Pancreas (tissue), 10 donors: ENCODE measurements at regions not wholly inside any gene's neighbourhood (a gene's known extent, or its start where the extent isn't known, plus 50 kb on each side); places are given as distances from the start of the nearest gene placed in this dataset.
"Not testable (repeated sequence)": the region's sequence is repeated elsewhere in the genome, so short reads cannot be mapped to it uniquely, and the experiment has no call there.

Source experiments
- ATAC-seq, 4 donors: fragments of 200-7000 bp; cut with Tn5 transposase; one replicate each; pipeline versions ENCODE4 v1.8.0 to v1.9.1; 2020; ENCODE audit warnings: mild to moderate bottlenecking in 4 of 4, moderate library complexity in 4 of 4
- DNase-seq, 6 donors: peaks; one replicate each; pipeline ENCODE4 v3.0.0-alpha.2; 2020
- FAIRE-seq: peaks from 2 replicates; lab custom pipeline; 2012; peaks lifted over from hg19 to GRCh38; lab: Jason Lieb, UNC
- H3K27ac ChIP-seq, 4 donors: fragments of 200-600 bp; sonication (generic); 1 replicate in 3 of 4; 2 replicates in 1 of 4; pipeline versions ENCODE4 v1.5.0 to v1.8.0; 2020
- H3K27me3 ChIP-seq, 4 donors: fragments of 200-600 bp; one replicate each; pipeline ENCODE4 v1.8.0; 2021
- H3K36me3 ChIP-seq, 3 donors: fragments of 200-600 bp; sonication (generic) in 1 of 3; one replicate each; pipeline versions ENCODE4 v1.5.0 to v1.8.0; 2020 to 2021
- H3K4me1 ChIP-seq, 3 donors: fragments of 200-600 bp; one replicate each; pipeline ENCODE4 v1.8.0; 2021
- H3K4me3 ChIP-seq, 4 donors: fragments of 200-600 bp; sonication (generic) in 2 of 4; one replicate each; pipeline versions ENCODE4 v1.5.0 to v1.8.0; 2020 to 2021
- H3K9me3 ChIP-seq, 4 donors: fragments of 200-600 bp; one replicate each; pipeline ENCODE4 v1.8.0; 2021
- WGBS, 2 donors: extraction: QIAGEN DNeasy Blood & Tissue Kit; methylation state at CpG; one replicate each; pipeline ENCODE4 v1.1.7; 2013; 5-methylcytosine and 5-hydroxymethylcytosine counted together
- intact Hi-C, 3 donors: fragments of 100-400 bp; cut with DNase I; formaldehyde crosslinking; loops; one replicate each; pipeline versions ENCODE4 v1.11.1 to v1.14.2; 2022
- TF ChIP-seq, protein P1 (sequence below), 4 donors: fragments of 200-600 bp; sonication (generic) in 3 of 4; IDR thresholded peaks; one replicate each; pipeline versions ENCODE4 v1.5.0 to v1.8.0; 2021; ENCODE audit warnings: antibody characterized with exemption in 4 of 4
- donor health status: healthy with polysubstance abuse.
- donor health status: DM: no; HTN: no; CAD: no; lungs with moderate emphysema.
- donor health status: DM: no; HTN: no; CAD: no.
- donor health status: control.
- donor health status: control.
- donor health status: Bipolar disorder and iron deficiency.
- donor health status: DM: yes; HTN: yes; CAD: no.
- donor health status: DM: no; HTN: no; CAD: no.
- donor health status: DM: no; HTN: no; CAD: no.
- donor health status: DM: yes; HTN: yes; CAD: no.

DNA sequence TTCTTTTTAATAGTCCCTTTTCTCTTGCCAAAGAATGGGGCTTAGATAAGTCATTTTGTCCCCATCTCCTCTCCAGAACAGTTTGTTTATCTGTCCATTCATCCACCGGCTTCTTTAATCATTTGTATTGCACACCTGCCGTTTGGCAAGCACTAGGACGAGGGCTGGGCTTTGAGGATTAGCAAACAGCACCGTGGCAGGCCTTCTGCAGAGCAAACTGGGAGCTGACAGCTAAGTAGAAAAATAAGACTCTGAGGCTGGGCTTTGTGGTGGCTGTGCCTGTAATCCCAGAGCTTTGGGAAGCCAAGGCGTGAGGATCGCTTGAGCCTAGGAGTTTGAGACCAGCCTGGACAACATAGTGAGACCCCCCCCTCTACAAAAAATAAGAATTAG is 214.2 kb upstream of the ZNF469 start:
- H3K27ac ChIP-seq, H3K4me3 ChIP-seq, H3K36me3 ChIP-seq, H3K9me3 ChIP-seq, intact Hi-C loops, H3K4me1 ChIP-seq, FAIRE-seq, H3K27me3 ChIP-seq: not testable (repeated sequence)
- WGBS, 2 donors: 15 to 18% methylated on average over 6 of the region's 6 CpGs
- ATAC-seq: peak; percentile 65 to 90 (median 82)
- peak in 5 of 6 donors; percentile 28 to 49 (median 31) for DNase-seq

DNA sequence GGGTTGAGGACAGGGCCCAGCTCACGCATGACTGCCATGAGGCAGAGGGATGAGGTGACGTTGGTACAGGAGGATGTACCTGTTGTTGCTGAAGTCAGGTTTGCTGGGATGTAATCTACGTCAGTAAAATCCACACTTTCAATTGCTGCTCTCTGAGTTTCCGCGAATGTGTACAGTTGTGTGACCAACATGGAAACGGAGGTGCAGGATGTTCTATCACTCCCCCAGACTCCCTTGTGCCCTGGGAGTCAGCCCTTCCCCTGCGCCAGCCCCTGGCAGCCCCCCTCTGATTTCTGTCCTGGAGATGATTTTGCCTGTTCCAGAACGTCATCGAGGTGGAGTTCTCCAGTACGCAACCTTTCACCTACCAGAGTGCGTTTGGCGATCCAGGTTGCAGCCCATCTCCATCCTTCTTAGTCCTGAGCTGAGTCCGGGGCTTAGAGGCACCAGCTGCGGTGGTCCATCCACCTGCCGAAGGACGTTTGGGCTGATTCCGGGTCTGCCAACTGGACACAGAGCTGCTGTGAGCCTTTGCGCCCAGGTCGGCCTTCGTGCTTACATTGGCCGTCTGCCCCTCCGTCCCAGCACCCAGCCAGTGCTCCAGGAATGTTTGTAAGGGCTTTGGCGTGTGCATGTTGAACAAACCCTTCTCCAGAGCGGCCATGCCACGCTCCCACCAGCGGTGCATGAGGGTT is 213.5 kb upstream of the ZNF469 start:
- not testable (repeated sequence) for DNase-seq

DNA sequence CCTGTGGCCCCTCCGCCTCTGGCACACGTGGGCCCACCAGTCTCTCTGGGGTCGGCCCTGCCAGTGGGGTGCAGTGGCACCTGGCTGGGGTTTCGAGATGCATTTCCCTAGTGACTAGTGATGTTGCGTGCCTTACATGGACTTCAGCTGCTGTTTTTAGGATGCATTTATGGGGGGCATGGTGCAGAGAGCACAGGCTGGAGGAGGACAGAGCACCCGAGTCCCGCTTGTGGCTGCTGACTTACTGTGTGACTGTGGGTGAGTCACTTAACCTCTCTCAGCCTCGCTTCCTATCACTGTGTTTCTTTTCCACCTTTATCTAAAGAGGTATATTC is 213.0 kb upstream of the ZNF469 start:
- ATAC-seq, intact Hi-C loops, H3K4me1 ChIP-seq, H3K4me3 ChIP-seq, FAIRE-seq, H3K27me3 ChIP-seq, H3K9me3 ChIP-seq, H3K27ac ChIP-seq, H3K36me3 ChIP-seq: not testable (repeated sequence)
- WGBS, 2 donors: 79 to 86% methylated on average over 8 of the region's 8 CpGs
- peak in 1 of 6 donors; percentile 44 for DNase-seq

More for the DNA sequence above, 213.5 kb upstream of the ZNF469 start:
- 77 to 88% methylated on average over 25 to 26 of the region's 26 CpGs for WGBS, 2 donors
- H3K27me3 ChIP-seq, H3K4me3 ChIP-seq, intact Hi-C loops, FAIRE-seq, H3K36me3 ChIP-seq, H3K9me3 ChIP-seq, H3K27ac ChIP-seq, ATAC-seq, H3K4me1 ChIP-seq: not testable (repeated sequence)

DNA sequence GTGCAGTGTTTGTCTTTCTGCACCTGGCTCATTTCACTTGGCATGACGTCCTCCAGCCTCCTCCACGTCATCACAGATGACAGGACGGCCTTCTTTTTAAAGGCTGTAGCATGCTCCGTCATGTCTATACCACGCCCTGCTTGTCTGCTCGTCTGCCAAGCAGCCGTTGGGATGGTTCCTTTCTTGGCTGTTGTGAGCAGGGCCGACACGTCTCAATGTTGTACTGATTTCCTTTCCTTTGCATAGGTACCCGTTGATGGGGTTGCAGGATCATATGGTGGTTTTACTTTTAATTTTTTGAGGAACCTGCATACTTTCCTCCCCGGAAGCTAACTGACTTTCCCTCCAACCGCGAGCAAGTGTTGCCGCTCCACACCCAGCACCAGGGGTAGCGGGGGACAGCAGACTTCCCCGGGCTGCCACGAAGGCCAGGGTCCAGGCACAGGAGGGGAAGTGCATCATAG is 212.2 kb upstream of the ZNF469 start:
- WGBS, 2 donors: 67 to 76% methylated on average over 17 of the region's 17 CpGs
- intact Hi-C loops: no loop called here

DNA sequence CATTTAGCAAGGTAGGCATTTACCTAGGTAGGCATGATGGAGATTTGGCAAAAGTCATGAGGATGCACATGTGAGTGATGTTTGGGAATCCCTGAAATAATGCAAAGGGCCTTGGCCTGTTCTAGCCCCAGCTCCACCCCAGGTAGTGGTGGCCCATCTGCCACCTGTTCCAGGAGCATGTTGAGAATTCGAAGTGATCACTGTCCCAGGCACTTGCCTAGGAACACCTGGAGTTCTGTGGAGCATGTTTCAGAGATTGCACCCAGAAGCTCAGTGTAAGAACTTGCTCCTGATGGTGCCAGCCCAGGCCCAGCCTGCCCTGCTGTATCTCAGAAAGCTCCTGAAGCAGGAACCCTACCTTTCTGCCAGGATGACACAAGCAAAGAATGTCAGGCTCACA is 211.6 kb upstream of the ZNF469 start:
- H3K27ac ChIP-seq, H3K4me1 ChIP-seq, H3K9me3 ChIP-seq, intact Hi-C loops, FAIRE-seq, H3K4me3 ChIP-seq, H3K36me3 ChIP-seq, ATAC-seq, H3K27me3 ChIP-seq: not testable (repeated sequence)
- DNase-seq: peak in 1 of 6 donors; percentile 1
- 61 to 81% methylated on average over 1 of the region's 1 CpG for WGBS, 2 donors

More for the DNA sequence above, 212.2 kb upstream of the ZNF469 start:
- Histone ChIP-seq H3K4me3 (no peak overlapping the region), H3K27me3 (no peaks in the 10 kb centered on the region), H3K4me1 (no peaks in the 10 kb centered on the region), H3K36me3 (no peaks in the 10 kb centered on the region), H3K27ac (no peak overlapping the region), H3K9me3 (no peaks in the 10 kb centered on the region)
- no peak for ATAC-seq
- peak in 1 of 6 donors; percentile 21 for DNase-seq
- FAIRE-seq: no peak
- TF ChIP-seq, protein P1, sequence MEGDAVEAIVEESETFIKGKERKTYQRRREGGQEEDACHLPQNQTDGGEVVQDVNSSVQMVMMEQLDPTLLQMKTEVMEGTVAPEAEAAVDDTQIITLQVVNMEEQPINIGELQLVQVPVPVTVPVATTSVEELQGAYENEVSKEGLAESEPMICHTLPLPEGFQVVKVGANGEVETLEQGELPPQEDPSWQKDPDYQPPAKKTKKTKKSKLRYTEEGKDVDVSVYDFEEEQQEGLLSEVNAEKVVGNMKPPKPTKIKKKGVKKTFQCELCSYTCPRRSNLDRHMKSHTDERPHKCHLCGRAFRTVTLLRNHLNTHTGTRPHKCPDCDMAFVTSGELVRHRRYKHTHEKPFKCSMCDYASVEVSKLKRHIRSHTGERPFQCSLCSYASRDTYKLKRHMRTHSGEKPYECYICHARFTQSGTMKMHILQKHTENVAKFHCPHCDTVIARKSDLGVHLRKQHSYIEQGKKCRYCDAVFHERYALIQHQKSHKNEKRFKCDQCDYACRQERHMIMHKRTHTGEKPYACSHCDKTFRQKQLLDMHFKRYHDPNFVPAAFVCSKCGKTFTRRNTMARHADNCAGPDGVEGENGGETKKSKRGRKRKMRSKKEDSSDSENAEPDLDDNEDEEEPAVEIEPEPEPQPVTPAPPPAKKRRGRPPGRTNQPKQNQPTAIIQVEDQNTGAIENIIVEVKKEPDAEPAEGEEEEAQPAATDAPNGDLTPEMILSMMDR (IDR thresholded peaks at IDR 0.05): no peak

DNA sequence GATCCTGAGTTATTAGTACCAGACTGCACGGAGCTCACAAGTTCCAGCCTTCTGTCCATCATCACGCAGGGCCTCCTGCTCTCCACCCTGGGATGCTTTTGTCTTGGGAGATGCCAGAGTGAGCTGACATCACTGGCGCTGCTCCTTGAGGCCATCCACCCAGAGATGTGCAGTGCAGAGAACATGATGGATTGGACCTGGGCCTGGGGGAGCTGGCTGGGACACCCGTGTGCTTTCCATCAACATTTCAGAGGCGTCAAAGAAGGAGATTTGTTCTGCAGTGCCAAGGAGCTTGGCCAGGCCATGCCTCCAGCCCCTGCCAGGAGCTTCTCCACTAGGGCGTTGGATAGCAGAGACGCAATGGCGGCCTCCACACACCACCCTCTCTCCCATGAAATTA is 206.6 kb upstream of the ZNF469 start:
- H3K27me3 ChIP-seq, H3K27ac ChIP-seq, ATAC-seq, H3K4me1 ChIP-seq, intact Hi-C loops, FAIRE-seq, H3K9me3 ChIP-seq, H3K4me3 ChIP-seq, DNase-seq, H3K36me3 ChIP-seq: not testable (repeated sequence)
- 85 to 92% methylated on average over 3 of the region's 8 CpGs for WGBS, 2 donors

DNA sequence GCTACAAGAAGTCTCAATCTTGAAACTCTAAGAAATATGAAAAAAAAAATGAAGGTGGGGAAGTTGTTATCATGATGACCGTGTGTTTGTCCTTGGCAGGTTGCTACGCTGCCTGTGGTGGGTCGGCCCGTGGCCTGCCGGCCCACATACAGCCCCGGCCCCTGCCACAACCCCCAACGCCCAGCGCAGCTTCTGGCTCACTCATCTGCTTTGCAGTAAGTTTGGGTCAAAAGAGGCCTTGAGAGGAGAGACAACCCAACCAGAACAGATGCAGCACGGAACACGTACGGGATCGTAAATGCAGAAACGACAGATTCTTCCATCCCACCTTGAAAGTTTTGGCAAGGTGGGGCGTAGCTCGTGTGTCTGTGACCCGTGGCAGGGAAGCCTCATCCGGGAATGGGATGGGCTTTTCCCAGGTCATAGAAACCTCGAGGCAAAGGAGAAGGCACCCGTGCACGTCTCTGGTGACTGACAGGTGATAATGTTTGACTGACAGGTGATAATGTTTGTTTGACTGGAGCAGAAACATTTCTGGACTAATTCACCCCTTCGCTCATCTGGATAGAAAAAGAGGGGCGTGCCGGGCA is 206.1 kb upstream of the ZNF469 start:
- ATAC-seq, intact Hi-C loops, H3K27ac ChIP-seq, H3K4me1 ChIP-seq, FAIRE-seq, H3K27me3 ChIP-seq, H3K36me3 ChIP-seq, H3K4me3 ChIP-seq, H3K9me3 ChIP-seq: not testable (repeated sequence)
- peak in 2 of 6 donors; percentile 5 to 30 for DNase-seq
- 63 to 76% methylated on average over 23 of the region's 23 CpGs for WGBS, 2 donors

DNA sequence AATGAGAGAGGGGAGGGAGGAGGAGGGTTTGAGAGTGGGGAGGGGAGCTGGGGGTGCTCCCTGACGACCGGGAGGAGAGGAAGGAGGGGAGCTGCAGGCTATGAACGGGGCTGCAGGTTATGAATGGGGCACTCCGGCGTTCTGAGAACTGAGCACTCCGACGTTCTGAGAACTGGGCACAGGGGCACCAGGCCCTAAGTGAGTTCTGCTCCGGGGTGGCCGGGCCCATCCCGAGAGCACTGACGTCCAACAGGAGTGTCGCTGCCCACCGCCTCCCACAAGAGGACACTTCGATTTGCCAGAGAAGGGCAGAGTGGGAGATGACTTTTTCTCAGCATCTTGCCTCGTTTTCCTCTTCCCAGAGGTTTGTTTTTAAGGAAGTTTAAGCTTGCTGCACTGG is 204.5 kb upstream of the ZNF469 start:
- H3K36me3 ChIP-seq, H3K9me3 ChIP-seq, H3K27me3 ChIP-seq, H3K27ac ChIP-seq, H3K4me1 ChIP-seq, FAIRE-seq, ATAC-seq, H3K4me3 ChIP-seq, intact Hi-C loops: not testable (repeated sequence)
- DNase-seq: peak in 1 of 6 donors; percentile 29
- 76 to 77% methylated on average over 15 of the region's 15 CpGs for WGBS, 2 donors

DNA sequence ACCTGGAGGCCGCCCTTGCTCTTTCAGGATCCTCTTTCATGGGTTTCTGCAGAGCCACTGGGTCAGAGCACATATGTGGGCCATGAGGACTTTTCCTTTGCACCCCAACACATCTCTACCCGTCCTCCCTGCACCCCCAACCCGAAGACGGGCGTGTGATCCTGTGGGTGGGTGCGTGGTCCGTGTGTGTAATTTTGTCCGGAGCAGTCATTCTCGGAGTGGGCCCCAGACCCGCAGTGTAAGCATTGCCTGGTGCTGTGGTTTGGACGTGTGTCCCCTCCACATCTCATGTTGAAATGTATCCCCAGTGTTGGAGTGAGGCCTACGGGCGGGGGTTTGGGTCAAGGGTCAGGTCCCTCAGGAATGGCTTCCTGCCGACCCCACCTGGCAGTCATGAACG is 203.9 kb upstream of the ZNF469 start:
- H3K4me1 ChIP-seq, intact Hi-C loops, H3K36me3 ChIP-seq, H3K27me3 ChIP-seq, ATAC-seq, H3K9me3 ChIP-seq, H3K27ac ChIP-seq, FAIRE-seq, H3K4me3 ChIP-seq: not testable (repeated sequence)
- DNase-seq: peak in 2 of 6 donors; percentile 15 to 17
- WGBS, 2 donors: 65 to 84% methylated on average over 15 of the region's 15 CpGs

DNA sequence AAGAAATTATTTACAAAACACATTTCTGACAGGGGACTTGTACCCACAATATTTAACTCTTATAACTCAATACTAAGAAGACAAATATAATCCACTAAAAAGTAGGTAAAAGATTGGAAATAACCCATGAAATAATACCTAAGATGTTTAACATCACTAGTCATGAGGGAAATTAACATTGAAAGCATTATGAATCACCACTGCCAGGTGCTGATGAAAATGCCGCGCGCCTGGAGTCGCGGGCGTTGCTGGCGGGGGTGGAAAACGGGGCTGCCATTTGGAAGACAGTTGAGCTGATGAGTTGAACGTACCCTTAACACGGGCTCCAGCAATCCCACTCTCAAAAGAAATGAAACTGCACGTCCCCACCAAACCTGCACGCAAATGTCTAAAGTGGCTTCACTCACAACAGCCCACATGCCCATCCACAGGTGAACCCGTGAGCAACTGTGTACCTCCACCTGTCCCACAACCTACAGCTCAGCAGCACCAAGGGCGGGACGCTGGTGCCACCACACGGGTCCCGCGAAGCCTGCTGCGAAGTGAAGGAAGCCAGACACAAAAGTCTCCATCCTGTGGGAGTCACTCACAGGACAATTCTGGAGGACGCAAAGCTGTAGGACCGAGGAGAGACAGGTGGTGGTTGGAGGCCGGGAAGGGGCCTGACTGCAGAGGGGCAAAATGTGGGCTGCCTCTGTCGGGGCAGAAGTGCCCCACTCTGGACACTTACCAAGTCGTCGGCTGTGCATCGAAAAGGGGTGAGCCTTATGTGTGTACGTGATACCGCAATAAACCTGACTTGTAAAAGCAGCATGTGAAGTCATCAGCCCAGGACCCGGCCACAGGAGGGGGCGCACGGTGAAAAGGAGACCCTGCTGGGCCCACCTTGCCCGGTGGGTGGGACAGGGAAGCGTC is 199.5 kb upstream of the ZNF469 start:
- H3K27me3 ChIP-seq, FAIRE-seq, intact Hi-C loops, H3K27ac ChIP-seq, ATAC-seq, H3K36me3 ChIP-seq, H3K4me3 ChIP-seq, H3K4me1 ChIP-seq, H3K9me3 ChIP-seq: not testable (repeated sequence)
- peak in 1 of 6 donors; percentile 35 for DNase-seq
- WGBS, 2 donors: 77 to 80% methylated on average over 33 of the region's 33 CpGs

DNA sequence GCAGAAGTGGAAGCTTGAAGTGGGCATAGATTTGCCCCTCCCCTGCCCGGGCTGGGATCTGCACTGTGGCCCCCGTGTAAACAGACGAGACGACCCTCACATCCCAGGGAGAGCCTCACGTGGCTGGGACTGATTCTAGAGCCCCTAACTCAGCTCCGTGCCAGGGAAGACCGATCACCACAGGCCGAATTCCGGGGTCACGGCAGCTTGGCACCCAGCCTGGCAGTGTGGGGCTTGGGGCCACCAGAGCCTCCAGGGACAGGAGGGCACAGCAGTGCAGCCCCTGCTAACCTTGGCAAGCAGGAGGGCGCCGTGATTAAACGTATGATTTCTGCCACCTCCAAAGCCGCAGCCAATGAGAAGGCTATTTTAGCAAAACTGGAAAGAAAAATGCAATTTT is 198.7 kb upstream of the ZNF469 start:
- H3K36me3 ChIP-seq, H3K4me1 ChIP-seq, H3K27ac ChIP-seq, FAIRE-seq, intact Hi-C loops, H3K9me3 ChIP-seq, H3K4me3 ChIP-seq, H3K27me3 ChIP-seq, ATAC-seq: not testable (repeated sequence)
- WGBS, 2 donors: 71 to 79% methylated on average over 9 to 11 of the region's 14 CpGs
- DNase-seq: peak in 1 of 6 donors; percentile 19
